ENCODE measurements at regions not wholly inside any gene's neighbourhood (a gene's known extent, or its start where the extent isn't known, plus 50 kb on each side); places are given as distances from the start of the nearest gene placed in this dataset.

DNA sequence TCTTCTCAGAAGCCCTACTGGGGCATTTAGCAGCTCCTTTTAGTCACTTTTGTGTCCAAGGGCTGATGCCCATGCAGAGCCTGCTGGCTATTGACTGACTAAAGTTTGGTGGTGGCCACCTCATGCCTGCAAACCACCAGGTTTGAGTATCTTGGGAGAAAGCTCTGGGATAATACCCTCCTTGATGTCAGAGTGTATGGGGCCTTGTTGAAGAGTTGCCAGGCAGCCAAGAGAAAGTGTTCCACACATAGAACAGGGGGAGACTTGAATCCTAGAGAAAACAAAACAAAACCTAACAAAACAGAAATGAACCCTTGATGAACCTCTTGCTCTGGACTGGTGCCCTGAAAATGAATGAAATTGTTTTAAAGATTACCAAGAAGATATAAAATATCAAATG lies 1024.6 kb downstream of the SORCS1 start:
- no peak overlapping the region for H3K27ac ChIP-seq (ENCODE audit: low read length)
- no peaks in the 10 kb centered on the region for H3K9me3 ChIP-seq (ENCODE audit: control insufficient read depth, insufficient read depth, low read depth, low read length)
- H3K27me3 ChIP-seq (ENCODE audit: control insufficient read depth, insufficient read depth, low read length) = no peaks in the 10 kb centered on the region
- in situ Hi-C loops (cut with HindIII; ENCODE audit: low pct_unique_long_range_greater_than_20kb, low sequenced_read_pairs) (no loop called here), intact Hi-C loops (cut with micrococcal nuclease; ENCODE audit: unreplicated experiment) (no loop called here)
- H3K4me3 ChIP-seq (ENCODE audit: low read depth in 2 of 2, low read length in 2 of 2) = no peak overlapping the region
- no peak for ATAC-seq
- BruUV-seq (replicated peaks) = no TSS peak
- no peaks in the 10 kb centered on the region for H3K4me1 ChIP-seq (ENCODE audit: control insufficient read depth, insufficient read depth, low read length)
- TF ChIP-seq, protein P1, sequence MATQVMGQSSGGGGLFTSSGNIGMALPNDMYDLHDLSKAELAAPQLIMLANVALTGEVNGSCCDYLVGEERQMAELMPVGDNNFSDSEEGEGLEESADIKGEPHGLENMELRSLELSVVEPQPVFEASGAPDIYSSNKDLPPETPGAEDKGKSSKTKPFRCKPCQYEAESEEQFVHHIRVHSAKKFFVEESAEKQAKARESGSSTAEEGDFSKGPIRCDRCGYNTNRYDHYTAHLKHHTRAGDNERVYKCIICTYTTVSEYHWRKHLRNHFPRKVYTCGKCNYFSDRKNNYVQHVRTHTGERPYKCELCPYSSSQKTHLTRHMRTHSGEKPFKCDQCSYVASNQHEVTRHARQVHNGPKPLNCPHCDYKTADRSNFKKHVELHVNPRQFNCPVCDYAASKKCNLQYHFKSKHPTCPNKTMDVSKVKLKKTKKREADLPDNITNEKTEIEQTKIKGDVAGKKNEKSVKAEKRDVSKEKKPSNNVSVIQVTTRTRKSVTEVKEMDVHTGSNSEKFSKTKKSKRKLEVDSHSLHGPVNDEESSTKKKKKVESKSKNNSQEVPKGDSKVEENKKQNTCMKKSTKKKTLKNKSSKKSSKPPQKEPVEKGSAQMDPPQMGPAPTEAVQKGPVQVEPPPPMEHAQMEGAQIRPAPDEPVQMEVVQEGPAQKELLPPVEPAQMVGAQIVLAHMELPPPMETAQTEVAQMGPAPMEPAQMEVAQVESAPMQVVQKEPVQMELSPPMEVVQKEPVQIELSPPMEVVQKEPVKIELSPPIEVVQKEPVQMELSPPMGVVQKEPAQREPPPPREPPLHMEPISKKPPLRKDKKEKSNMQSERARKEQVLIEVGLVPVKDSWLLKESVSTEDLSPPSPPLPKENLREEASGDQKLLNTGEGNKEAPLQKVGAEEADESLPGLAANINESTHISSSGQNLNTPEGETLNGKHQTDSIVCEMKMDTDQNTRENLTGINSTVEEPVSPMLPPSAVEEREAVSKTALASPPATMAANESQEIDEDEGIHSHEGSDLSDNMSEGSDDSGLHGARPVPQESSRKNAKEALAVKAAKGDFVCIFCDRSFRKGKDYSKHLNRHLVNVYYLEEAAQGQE (IDR thresholded peaks at IDR 0.05; ENCODE audit: insufficient read depth in 1 of 2, low read depth in 2 of 2, low read length in 1 of 2) = no peak
- TF ChIP-seq POLR2AphosphoS5 (IDR thresholded peaks at IDR 0.05; ENCODE audit: low read depth, low read length) = no peak
- TF ChIP-seq SIN3A (IDR thresholded peaks at IDR 0.05; ENCODE audit: borderline replicate concordance, insufficient read depth, low read depth, low read length) = no peak
- TF ChIP-seq TCF7L2 (IDR thresholded peaks at IDR 0.05; ENCODE audit: low read depth, low read length) = no peak
- TF ChIP-seq, protein P2, sequence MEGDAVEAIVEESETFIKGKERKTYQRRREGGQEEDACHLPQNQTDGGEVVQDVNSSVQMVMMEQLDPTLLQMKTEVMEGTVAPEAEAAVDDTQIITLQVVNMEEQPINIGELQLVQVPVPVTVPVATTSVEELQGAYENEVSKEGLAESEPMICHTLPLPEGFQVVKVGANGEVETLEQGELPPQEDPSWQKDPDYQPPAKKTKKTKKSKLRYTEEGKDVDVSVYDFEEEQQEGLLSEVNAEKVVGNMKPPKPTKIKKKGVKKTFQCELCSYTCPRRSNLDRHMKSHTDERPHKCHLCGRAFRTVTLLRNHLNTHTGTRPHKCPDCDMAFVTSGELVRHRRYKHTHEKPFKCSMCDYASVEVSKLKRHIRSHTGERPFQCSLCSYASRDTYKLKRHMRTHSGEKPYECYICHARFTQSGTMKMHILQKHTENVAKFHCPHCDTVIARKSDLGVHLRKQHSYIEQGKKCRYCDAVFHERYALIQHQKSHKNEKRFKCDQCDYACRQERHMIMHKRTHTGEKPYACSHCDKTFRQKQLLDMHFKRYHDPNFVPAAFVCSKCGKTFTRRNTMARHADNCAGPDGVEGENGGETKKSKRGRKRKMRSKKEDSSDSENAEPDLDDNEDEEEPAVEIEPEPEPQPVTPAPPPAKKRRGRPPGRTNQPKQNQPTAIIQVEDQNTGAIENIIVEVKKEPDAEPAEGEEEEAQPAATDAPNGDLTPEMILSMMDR (IDR thresholded peaks at IDR 0.05) = no peak
- CTCF ChIA-PET = no interaction called here
- POLR2A ChIA-PET = no interaction called here
- no peak for DNase-seq (ENCODE audit: low read depth, low spot score)
- H3K36me3 ChIP-seq (ENCODE audit: control insufficient read depth, insufficient read depth, low read length) = no peaks in the 10 kb centered on the region

DNA sequence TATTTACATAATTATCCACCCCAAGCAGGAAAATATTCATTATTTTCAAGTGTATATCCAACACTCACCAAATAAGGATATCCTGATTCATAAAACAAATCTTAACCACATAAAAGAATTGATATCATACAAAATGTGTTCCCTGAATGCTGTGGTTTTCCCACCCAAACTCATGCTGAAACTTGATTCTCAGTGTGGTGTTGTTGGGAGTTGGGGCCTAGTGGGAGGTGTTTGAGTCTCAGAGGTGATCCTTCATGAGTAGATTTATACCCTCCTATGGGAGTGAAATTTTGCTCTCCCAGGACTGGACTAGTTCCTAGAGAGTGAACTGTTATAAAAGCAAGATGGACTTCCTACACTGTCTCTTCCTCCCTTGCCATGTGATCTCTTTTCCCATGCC lies 1028.3 kb downstream of the SORCS1 start:
- no peaks in the 10 kb centered on the region for H3K36me3 ChIP-seq (ENCODE audit: control insufficient read depth, insufficient read depth, low read length)
- in situ Hi-C loops (cut with HindIII; ENCODE audit: low pct_unique_long_range_greater_than_20kb, low sequenced_read_pairs) (no loop called here), intact Hi-C loops (cut with micrococcal nuclease; ENCODE audit: unreplicated experiment) (no loop called here)
- H3K27ac ChIP-seq (ENCODE audit: low read length) = no peak overlapping the region
- no peak for DNase-seq (ENCODE audit: low read depth, low spot score)
- ATAC-seq = no peak
- BruUV-seq (replicated peaks) = no TSS peak
- TF ChIP-seq, protein P2 (IDR thresholded peaks at IDR 0.05) = no peak
- TF ChIP-seq POLR2AphosphoS5 (IDR thresholded peaks at IDR 0.05; ENCODE audit: low read depth, low read length) (no peak), SIN3A (IDR thresholded peaks at IDR 0.05; ENCODE audit: borderline replicate concordance, insufficient read depth, low read depth, low read length) (no peak), TCF7L2 (IDR thresholded peaks at IDR 0.05; ENCODE audit: low read depth, low read length) (no peak)
- TF ChIP-seq, protein P1 (IDR thresholded peaks at IDR 0.05; ENCODE audit: insufficient read depth in 1 of 2, low read depth in 2 of 2, low read length in 1 of 2) = no peak
- 0 out of 2 replicates have a peak, but pooled peaks cover 3% of the 10 kb centered on the region for H3K9me3 ChIP-seq (ENCODE audit: control insufficient read depth, insufficient read depth, low read depth, low read length)
- no peaks in the 10 kb centered on the region for H3K27me3 ChIP-seq (ENCODE audit: control insufficient read depth, insufficient read depth, low read length)
- H3K4me3 ChIP-seq (ENCODE audit: low read depth in 2 of 2, low read length in 2 of 2) = no peak overlapping the region
- no peaks in the 10 kb centered on the region for H3K4me1 ChIP-seq (ENCODE audit: control insufficient read depth, insufficient read depth, low read length)
- CTCF ChIA-PET = no interaction called here
- POLR2A ChIA-PET = no interaction called here

Measured in Panc1 (cell line).